HG02943 (cell line): ENCODE measurements at regions not wholly inside any gene's neighbourhood (a gene's known extent, or its start where the extent isn't known, plus 50 kb on each side); places are given as distances from the start of the nearest gene placed in this dataset.
"Not testable (repeated sequence)": the region's sequence is repeated elsewhere in the genome, so short reads cannot be mapped to it uniquely, and the experiment has no call there.

Experiments used
- ATAC-seq: cut with Tn5 transposase; IDR thresholded peaks from one replicate; pipeline ENCODE4 v1.9.1; 2021; ENCODE audit warnings: mild to moderate bottlenecking, low read depth, moderate library complexity; ENCODE audit not compliant: unreplicated experiment

DNA sequence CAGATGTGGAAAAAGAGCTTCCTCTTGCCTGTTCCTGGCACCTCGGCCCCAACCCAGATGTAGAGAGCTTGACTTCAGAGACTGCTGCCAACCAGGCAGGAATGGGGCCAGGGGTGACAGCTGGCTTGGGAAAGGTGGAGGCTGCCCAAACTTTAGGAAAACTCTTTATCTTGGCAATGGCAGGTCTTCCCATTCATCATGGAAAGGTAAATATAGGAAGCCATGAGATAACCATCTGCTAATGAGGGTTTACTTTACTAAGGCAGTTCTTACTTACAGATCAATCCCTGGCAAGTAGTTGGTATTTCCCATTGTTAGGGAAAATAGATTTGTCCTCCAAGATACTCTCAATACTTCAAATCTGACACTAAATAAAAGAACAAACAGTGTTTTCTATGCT is 143.1 kb upstream of the NUDT4 start:
- ATAC-seq: no peak

DNA sequence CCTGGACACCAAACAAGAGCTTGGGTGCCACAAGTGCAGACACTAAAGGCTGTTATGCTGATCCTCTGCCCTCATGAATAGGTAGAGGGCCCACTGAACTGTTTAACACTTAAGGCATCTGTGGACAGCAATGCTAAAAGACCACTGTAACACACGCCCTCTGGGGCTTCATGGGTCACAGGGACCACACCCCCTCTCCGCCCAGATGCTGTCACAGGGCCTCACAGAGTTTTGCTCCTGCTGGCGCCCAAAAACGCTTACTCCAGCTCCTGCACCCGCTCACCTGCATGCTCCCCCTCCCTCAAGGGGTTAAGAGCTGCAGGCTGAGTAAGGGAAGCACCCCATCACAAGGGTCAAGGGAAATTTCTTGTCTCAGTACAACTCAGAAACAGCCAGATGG is 141.8 kb upstream of the NUDT4 start:
- ATAC-seq: no peak

DNA sequence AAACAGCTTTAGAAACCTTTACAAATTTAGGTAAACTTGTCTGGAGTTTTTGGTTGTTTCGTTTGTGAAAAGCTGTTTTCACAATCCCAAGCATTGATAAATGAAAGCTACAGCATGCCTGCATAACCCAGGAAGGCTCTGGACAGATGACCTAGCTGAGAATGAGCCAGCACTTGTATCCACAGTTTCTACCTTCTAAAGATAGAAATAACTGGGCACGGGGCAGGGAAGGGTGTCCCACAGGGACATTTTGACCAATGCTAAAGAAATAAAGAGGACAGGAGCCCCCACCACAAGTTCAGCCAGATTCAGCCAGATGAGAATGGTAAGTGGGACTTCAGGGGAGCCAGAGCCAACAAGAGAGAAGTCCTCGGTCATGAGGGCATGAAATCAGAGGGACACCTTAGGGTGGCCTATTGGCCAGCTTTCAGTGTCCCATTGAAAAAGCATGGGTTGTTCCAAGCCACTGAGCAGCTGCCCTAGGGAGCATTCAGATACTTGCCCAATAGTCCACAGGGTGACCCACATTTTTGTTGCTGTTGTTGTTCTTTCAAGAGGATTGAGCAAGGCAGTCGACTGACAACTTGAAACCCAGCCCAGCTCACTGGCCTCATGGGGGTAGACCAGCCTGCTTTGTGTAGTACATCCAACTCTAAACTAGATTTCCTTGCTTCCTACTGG is 140.3 kb upstream of the NUDT4 start:
- no peak for ATAC-seq

DNA sequence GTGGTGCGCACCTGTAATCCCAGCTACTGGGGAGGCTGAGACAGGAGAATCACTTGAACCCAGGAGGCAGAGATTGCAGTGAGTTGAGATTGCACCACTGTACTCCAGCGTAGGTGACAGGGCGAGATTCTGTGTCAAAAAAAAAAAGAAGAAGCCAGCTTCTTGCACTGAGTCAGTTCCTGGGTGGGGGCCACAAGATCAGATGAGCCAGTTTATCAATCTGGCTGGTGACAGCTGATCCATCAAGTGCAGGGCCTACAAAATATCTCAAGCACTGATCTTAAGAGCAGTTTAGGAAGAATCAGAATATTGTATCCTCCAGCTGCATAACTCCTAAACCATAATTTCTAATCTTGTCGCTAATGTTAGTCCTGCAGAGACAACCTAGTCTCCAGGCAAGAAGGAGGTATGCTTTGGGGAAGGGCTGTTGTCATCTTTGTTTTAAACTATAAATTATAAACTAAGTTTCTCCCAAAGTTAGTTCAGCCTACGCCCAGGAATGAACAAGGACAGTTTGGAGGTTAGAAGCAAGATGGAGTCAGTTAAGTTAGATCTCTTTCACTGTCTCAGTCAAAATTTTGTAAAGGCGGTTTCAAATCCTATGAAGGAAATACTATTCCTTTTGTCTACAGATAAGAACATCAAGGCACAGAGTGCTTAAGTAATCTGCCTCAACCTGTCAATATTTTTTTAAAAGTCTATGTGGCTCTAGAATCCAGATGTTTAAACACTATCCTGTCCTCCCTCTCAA is 139.0 kb upstream of the NUDT4 start:
- not testable (repeated sequence) for ATAC-seq

DNA sequence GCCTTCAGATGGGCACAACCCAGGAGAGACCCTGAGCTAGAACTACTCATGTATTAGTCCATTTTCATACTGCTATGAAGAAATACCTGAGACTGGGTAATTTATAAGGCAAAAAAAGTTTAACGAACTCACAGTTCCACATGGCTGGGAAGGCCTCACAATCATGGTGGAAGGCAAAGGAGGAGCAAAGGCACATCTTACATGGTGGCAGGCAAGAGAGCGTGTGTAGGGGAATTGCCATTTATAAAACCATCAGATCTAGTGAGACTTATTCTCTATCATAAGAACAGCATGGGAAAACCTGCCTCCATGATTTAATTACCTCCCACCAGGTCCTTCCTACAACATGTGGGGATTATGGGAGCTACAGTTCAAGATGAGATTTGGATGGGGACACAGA is 137.9 kb upstream of the NUDT4 start:
- ATAC-seq: not testable (repeated sequence)

DNA sequence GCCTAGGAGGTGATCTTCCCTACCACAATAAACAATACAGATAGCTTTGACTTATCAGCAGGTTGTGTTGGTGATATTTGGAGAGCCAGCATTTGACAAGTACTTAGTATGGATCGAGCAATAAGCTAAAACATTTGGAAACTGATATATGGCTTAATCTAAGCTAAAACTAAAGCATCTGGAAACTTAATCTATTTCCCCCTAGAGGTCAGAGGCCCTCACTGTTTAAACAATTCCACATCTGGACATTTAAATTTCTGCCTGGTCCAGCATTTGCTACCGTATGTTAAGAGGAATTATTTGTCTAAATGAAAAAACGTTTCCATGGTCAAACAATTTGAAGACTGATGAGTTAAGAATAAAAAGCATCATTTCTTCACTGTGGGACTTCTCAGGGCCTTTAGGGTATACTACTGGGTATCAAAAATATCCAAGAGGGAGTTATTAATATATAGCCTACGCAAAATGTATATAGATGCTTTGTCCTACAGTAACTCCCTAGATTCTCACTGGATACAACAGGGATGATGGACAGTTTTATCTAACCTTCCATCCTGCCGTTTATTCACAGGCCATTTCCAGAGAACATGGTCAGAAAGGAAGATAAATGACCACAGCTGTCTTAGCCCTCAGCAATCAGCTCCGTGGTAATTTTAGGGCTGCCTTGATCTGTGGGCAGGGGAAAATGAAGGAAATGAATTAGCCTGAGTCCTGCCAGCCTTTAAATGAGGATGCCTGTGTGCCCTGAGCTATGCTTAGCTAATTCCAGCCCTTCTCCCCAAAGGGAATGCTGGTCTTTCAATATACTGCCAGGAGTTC is 135.4 kb upstream of the NUDT4 start:
- no peak for ATAC-seq

DNA sequence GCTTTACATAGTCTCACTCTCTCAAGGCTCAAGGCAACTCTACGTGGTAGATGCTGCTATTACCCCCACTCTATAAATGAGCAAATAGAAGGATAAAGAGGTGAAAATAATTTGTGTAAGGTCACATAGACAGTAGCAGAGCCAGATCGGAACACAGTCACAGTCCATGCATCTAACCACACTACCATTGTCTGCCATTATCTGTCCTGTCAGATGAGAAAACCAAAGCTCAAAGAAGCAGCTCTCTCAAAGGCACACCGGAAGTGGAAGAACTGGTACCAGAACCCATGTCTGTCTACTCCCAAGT is 134.4 kb upstream of the NUDT4 start:
- no peak for ATAC-seq

- no peak for ATAC-seq
Measured at GRCh38 chr12:93243689-93244513, 133.8 kb upstream of the NUDT4 start.

DNA sequence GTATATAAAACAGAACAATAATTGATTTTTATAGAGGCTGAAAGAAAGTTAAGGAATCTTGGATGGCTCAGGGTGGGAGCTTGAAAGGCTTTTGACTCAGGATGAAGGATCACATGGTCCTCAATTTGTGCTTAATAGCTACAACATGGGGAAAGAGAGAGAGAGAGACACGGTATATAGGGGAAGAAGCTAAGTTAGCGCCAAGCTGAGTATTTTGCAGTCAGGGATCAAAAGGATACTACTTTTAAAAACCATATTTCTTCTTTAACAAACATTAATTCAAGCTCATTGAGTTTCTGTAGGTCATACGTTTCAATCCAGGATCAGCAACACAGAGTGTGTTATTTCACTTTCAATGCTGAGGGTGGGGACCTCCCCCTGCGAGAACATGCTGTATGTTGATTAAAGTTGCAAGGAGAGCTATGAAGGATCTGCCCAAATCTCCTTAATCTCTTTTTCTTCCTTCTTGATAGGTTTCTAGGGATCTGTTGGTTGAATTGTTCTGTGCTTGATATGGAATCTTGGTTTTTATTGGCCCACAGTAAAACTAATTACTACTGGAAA is 133.1 kb upstream of the NUDT4 start:
- no peak for ATAC-seq

GRCh38 chr12:93245543-93245942 is 132.2 kb upstream of the NUDT4 start:
- ATAC-seq: peak; percentile 76

GRCh38 chr12:93247313-93247991 is 130.3 kb upstream of the NUDT4 start:
- ATAC-seq: no peak

- no peak for ATAC-seq
Measured at GRCh38 chr12:93252221-93252620, 125.5 kb upstream of the NUDT4 start.

GRCh38 chr12:93254911-93255310 is 122.8 kb upstream of the NUDT4 start:
- no peak for ATAC-seq

DNA sequence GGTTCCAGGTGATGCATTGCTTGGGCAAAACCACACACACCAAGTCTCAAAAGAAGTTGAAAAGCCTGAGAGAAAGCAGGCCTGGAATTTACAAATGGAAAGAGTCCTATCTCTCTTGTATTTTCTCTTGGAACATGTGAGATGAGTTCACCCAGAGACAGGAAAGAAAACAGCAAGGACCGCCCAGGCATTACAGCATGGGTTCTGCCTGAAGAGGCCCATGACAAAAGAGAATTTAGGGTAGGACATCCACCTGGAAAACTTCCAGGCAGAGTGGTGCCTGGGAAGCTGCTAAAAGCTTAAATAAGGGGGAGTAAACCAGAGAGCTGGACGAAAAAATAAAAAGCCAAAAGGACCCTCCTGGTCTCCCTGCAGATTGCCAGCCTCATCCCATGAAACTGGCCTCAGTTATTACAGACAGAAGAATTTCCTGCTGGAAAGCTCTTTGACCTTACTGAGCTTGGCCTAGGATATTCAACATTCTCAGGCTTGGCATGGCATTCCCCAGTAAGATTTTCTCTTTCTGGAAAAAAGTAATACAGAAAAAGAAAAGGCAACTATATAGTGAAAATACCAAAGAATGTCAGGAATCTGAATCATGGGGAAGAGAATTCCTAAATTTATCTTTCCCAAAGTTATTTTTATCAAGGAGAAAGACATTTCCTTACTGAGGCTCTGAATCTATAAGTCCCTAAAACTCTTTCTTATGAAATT is 121.3 kb upstream of the NUDT4 start:
- ATAC-seq: no peak

- ATAC-seq: no peak
Measured at GRCh38 chr12:93261505-93262094, 116.1 kb upstream of the NUDT4 start.

DNA sequence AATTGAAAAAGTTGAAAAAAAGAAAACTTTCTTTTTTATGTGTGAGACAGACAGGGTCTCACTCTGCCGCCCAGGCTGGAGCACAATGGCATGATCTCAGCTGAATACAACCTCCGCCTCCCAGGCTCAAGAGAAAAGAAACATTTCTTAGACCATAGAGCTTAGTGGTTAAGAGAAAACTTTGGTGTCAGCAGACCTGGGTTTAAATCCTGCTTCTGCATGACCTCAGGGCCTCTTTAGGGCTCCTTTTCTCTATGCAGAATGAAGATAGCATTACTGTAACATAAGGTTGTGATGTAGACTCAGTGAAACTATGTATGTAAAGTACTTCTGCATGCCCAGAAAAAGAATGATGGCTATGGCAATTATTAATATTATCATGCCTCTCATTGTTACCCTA is 104.7 kb upstream of the NUDT4 start:
- no peak for ATAC-seq

- no peak for ATAC-seq
Measured at GRCh38 chr12:93273834-93274564, 103.7 kb upstream of the NUDT4 start.

- ATAC-seq: no peak
Measured at GRCh38 chr12:93274937-93275336, 102.8 kb upstream of the NUDT4 start.
